ENCODE measurements at regions not wholly inside any gene's neighbourhood (a gene's known extent, or its start where the extent isn't known, plus 50 kb on each side); places are given as distances from the start of the nearest gene placed in this dataset.

GRCh38 chr9:13597004-13597403, 317.5 kb upstream of the MPDZ start:
- Histone ChIP-seq H3K9me3 (ENCODE audit: control insufficient read depth, insufficient read depth, low read length) (no peaks in the 10 kb centered on the region), H3K27ac (ENCODE audit: low read depth, low read length) (no peak overlapping the region), H3F3A (ENCODE audit: control insufficient read depth, insufficient read depth) (no peaks in the 10 kb centered on the region), H3K36me3 (ENCODE audit: control insufficient read depth, low read length) (no peaks in the 10 kb centered on the region), H3K4me3 (ENCODE audit: low read length) (no peak overlapping the region), H3K4me2 (ENCODE audit: low read length) (no peak overlapping the region), H3K9me2 (replicated peaks; ENCODE audit: control insufficient read depth, low read length) (no peaks in the 10 kb centered on the region), H3K4me1 (ENCODE audit: control insufficient read depth, low read length) (no peaks in the 10 kb centered on the region), H4K20me1 (ENCODE audit: control insufficient read depth, insufficient read depth, low read depth, low read length) (no peaks in the 10 kb centered on the region), H3K27me3 (ENCODE audit: control insufficient read depth, low read length) (no peaks in the 10 kb centered on the region), H3K79me2 (ENCODE audit: control insufficient read depth, low read length) (no peaks in the 10 kb centered on the region)
- no peak for TF ChIP-seq CTCF (IDR thresholded peaks at IDR 0.05; ENCODE audit: low read depth, low read length, poor library complexity, severe bottlenecking)
- TF ChIP-seq EZH2phosphoT487 (IDR thresholded peaks at IDR 0.05; ENCODE audit: borderline replicate concordance, low read length) = no peak

GRCh38 chr9:13596383-13596970, 317.0 kb upstream of the MPDZ start:
- TF ChIP-seq CTCF (IDR thresholded peaks at IDR 0.05; ENCODE audit: low read depth, low read length, poor library complexity, severe bottlenecking) (no peak), EZH2phosphoT487 (IDR thresholded peaks at IDR 0.05; ENCODE audit: borderline replicate concordance, low read length) (no peak)
- Histone ChIP-seq H3K4me3 (ENCODE audit: low read length) (no peak overlapping the region), H3F3A (ENCODE audit: control insufficient read depth, insufficient read depth) (no peaks in the 10 kb centered on the region), H3K27me3 (ENCODE audit: control insufficient read depth, low read length) (no peaks in the 10 kb centered on the region), H3K9me2 (replicated peaks; ENCODE audit: control insufficient read depth, low read length) (no peaks in the 10 kb centered on the region), H3K9me3 (ENCODE audit: control insufficient read depth, insufficient read depth, low read length) (no peaks in the 10 kb centered on the region), H3K4me2 (ENCODE audit: low read length) (no peak overlapping the region), H3K36me3 (ENCODE audit: control insufficient read depth, low read length) (no peaks in the 10 kb centered on the region), H4K20me1 (ENCODE audit: control insufficient read depth, insufficient read depth, low read depth, low read length) (no peaks in the 10 kb centered on the region), H3K27ac (ENCODE audit: low read depth, low read length) (no peak overlapping the region), H3K4me1 (ENCODE audit: control insufficient read depth, low read length) (no peaks in the 10 kb centered on the region), H3K79me2 (ENCODE audit: control insufficient read depth, low read length) (no peaks in the 10 kb centered on the region)

GRCh38 chr9:13590996-13591395, 311.5 kb upstream of the MPDZ start:
- H4K20me1 ChIP-seq (ENCODE audit: control insufficient read depth, insufficient read depth, low read depth, low read length) = no peaks in the 10 kb centered on the region
- H3F3A ChIP-seq (ENCODE audit: control insufficient read depth, insufficient read depth) = no peaks in the 10 kb centered on the region
- no peak overlapping the region for H3K27ac ChIP-seq (ENCODE audit: low read depth, low read length)
- no peak overlapping the region for H3K4me2 ChIP-seq (ENCODE audit: low read length)
- no peak for TF ChIP-seq CTCF (IDR thresholded peaks at IDR 0.05; ENCODE audit: low read depth, low read length, poor library complexity, severe bottlenecking)
- no peak for TF ChIP-seq EZH2phosphoT487 (IDR thresholded peaks at IDR 0.05; ENCODE audit: borderline replicate concordance, low read length)
- H3K4me1 ChIP-seq (ENCODE audit: control insufficient read depth, low read length) = no peaks in the 10 kb centered on the region
- H3K4me3 ChIP-seq (ENCODE audit: low read length) = no peak overlapping the region
- no peaks in the 10 kb centered on the region for H3K36me3 ChIP-seq (ENCODE audit: control insufficient read depth, low read length)
- no peaks in the 10 kb centered on the region for H3K79me2 ChIP-seq (ENCODE audit: control insufficient read depth, low read length)
- H3K27me3 ChIP-seq (ENCODE audit: control insufficient read depth, low read length) = no peaks in the 10 kb centered on the region
- no peaks in the 10 kb centered on the region for H3K9me3 ChIP-seq (ENCODE audit: control insufficient read depth, insufficient read depth, low read length)
- H3K9me2 ChIP-seq (replicated peaks; ENCODE audit: control insufficient read depth, low read length) = no peaks in the 10 kb centered on the region

Measured in DOHH2 (cell line).